GM19467 (cell line): ENCODE measurements at regions not wholly inside any gene's neighbourhood (a gene's known extent, or its start where the extent isn't known, plus 50 kb on each side); places are given as distances from the start of the nearest gene placed in this dataset.
"Not testable (repeated sequence)": the region's sequence is repeated elsewhere in the genome, so short reads cannot be mapped to it uniquely, and the experiment has no call there.

Experiments used
- ATAC-seq: cut with Tn5 transposase; IDR thresholded peaks from one replicate; pipeline ENCODE4 v1.9.1; 2021; ENCODE audit warnings: mild to moderate bottlenecking, moderate library complexity; ENCODE audit not compliant: unreplicated experiment

GRCh38 chr17:20840987-20841865 lies 201.6 kb downstream of the USP22 start:
- ATAC-seq, result not testable (repeated sequence)

GRCh38 chr17:20842012-20842411 lies 200.8 kb downstream of the USP22 start:
- not testable (repeated sequence) for ATAC-seq

GRCh38 chr17:20843261-20843660 lies 199.6 kb downstream of the USP22 start:
- ATAC-seq, result not testable (repeated sequence)

GRCh38 chr17:20843799-20844553 lies 198.8 kb downstream of the USP22 start:
- ATAC-seq, result not testable (repeated sequence)

- ATAC-seq, result not testable (repeated sequence)
Measured at GRCh38 chr17:20848869-20849443, 193.9 kb downstream of the USP22 start.

- not testable (repeated sequence) for ATAC-seq
Measured at GRCh38 chr17:20851591-20852238, 191.1 kb downstream of the USP22 start.

- ATAC-seq, result no peak
Measured at GRCh38 chr17:20852239-20852989, 190.4 kb downstream of the USP22 start.

GRCh38 chr17:20852990-20853370 lies 189.8 kb downstream of the USP22 start:
- no peak for ATAC-seq

- not testable (repeated sequence) for ATAC-seq
Measured at GRCh38 chr17:20855910-20856470, 186.8 kb downstream of the USP22 start.

GRCh38 chr17:20866444-20867209 lies 176.2 kb downstream of the USP22 start:
- ATAC-seq, result not testable (repeated sequence)

GRCh38 chr17:20867436-20867937 lies 175.3 kb downstream of the USP22 start:
- ATAC-seq, result not testable (repeated sequence)

GRCh38 chr17:20867938-20868661 lies 174.7 kb downstream of the USP22 start:
- not testable (repeated sequence) for ATAC-seq

GRCh38 chr17:20868662-20869007 lies 174.2 kb downstream of the USP22 start:
- not testable (repeated sequence) for ATAC-seq

- not testable (repeated sequence) for ATAC-seq
Measured at GRCh38 chr17:20873173-20873572, 169.6 kb downstream of the USP22 start.

- not testable (repeated sequence) for ATAC-seq
Measured at GRCh38 chr17:20873688-20874328, 169.0 kb downstream of the USP22 start.

GRCh38 chr17:20877384-20877783 lies 165.4 kb downstream of the USP22 start:
- ATAC-seq, result not testable (repeated sequence)

GRCh38 chr17:20890338-20890737 lies 152.5 kb downstream of the USP22 start:
- no peak for ATAC-seq

GRCh38 chr17:20895426-20895825 lies 147.4 kb downstream of the USP22 start:
- not testable (repeated sequence) for ATAC-seq
